Panc1 (cell line): ENCODE measurements at regions not wholly inside any gene's neighbourhood (a gene's known extent, or its start where the extent isn't known, plus 50 kb on each side); places are given as distances from the start of the nearest gene placed in this dataset.
"Not testable (repeated sequence)": the region's sequence is repeated elsewhere in the genome, so short reads cannot be mapped to it uniquely, and the experiment has no call there.

Source experiments
- ATAC-seq: fragments of 200-7000 bp; cut with Tn5 transposase; 2 replicates; pipeline ENCODE4 v1.9.1; 2020; ENCODE audit warnings: mild to moderate bottlenecking, moderate library complexity
- BruUV-seq: library from RNA; stranded (reverse); fragments of 400-500 nt; replicated peaks from 2 replicates; lab custom pipeline; 2021; lab: Mats Ljungman, UMichigan
- CTCF ChIA-PET: fragments of 300-600 bp; sonication (Branson Sonifier 250); formaldehyde crosslinking; loops from one replicate; lab custom pipeline; 2022; ENCODE audit warnings: antibody characterized with exemption; lab: Charles Lee
- POLR2A ChIA-PET: fragments of 300-600 bp; sonication (Branson Sonifier 250); formaldehyde crosslinking; loops from one replicate; lab custom pipeline; 2022; ENCODE audit warnings: antibody characterized with exemption; lab: Charles Lee
- DNase-seq: peaks from one replicate; pipeline ENCODE4 v3.0.0-alpha.2; 2010; ENCODE audit warnings: low read depth, low spot score
- H3K27ac ChIP-seq: 2 replicates; pipeline ENCODE4 v1.5.1; 2011; ENCODE audit warnings: mild to moderate bottlenecking, low read length, inconsistent platforms
- H3K27me3 ChIP-seq: fragments of 200-500 bp; sonication (Bioruptor generic); 2 replicates; pipeline ENCODE4 v1.6.0; 2014; ENCODE audit warnings: low read length, inconsistent platforms; ENCODE audit not compliant: control insufficient read depth, insufficient read depth
- H3K36me3 ChIP-seq: fragments of 200-500 bp; sonication (Bioruptor generic); 2 replicates; pipeline ENCODE4 v1.5.1; 2014; ENCODE audit warnings: inconsistent platforms, mild to moderate bottlenecking, low read length, moderate library complexity; ENCODE audit not compliant: control insufficient read depth, insufficient read depth
- H3K4me1 ChIP-seq: 2 replicates; pipeline ENCODE4 v1.5.1; 2011; ENCODE audit warnings: inconsistent platforms, mild to moderate bottlenecking, low read length, moderate library complexity; ENCODE audit not compliant: control insufficient read depth, insufficient read depth
- H3K4me3 ChIP-seq, 2 experiments: 2 replicates each; pipeline ENCODE4 v1.5.1; 2011 to 2012; ENCODE audit warnings: low read depth in 2 of 2, low read length in 2 of 2, mild to moderate bottlenecking in 2 of 2, inconsistent platforms in 1 of 2, moderate library complexity in 1 of 2
- H3K9me3 ChIP-seq: fragments of 200-500 bp; sonication (Bioruptor generic); 2 replicates; pipeline ENCODE4 v1.5.1; 2014; ENCODE audit warnings: low read depth, mild to moderate bottlenecking, inconsistent platforms, low read length, moderate library complexity; ENCODE audit not compliant: control insufficient read depth, insufficient read depth
- POLR2AphosphoS5 ChIP-seq: IDR thresholded peaks from 2 replicates; pipeline ENCODE4 v1.6.1; 2012; ENCODE audit warnings: mild to moderate bottlenecking, low read depth, low read length, moderate library complexity
- REST ChIP-seq, 2 experiments: IDR thresholded peaks; 2 replicates each; pipeline ENCODE4 v1.6.1; 2011 to 2012; ENCODE audit warnings: low read depth in 2 of 2, control low read depth in 1 of 2, low read length in 1 of 2, mild to moderate bottlenecking in 1 of 2, moderate library complexity in 1 of 2; ENCODE audit not compliant: insufficient read depth in 1 of 2
- SIN3A ChIP-seq: IDR thresholded peaks from 2 replicates; pipeline ENCODE4 v1.6.1; 2012; ENCODE audit warnings: low read depth, mild to moderate bottlenecking, low read length, moderate library complexity, borderline replicate concordance; ENCODE audit not compliant: insufficient read depth
- TCF7L2 ChIP-seq: IDR thresholded peaks from 2 replicates; pipeline ENCODE4 v1.6.1; 2011; ENCODE audit warnings: mild to moderate bottlenecking, low read depth, low read length, inconsistent platforms
- in situ Hi-C: cut with HindIII; loops from 2 replicates; pipeline ENCODE4 v1.10.0; 2016; ENCODE audit warnings: low sequenced_read_pairs, low pct_unique_long_range_greater_than_20kb
- intact Hi-C: fragments of 100-400 bp; cut with micrococcal nuclease; formaldehyde crosslinking; loops from one replicate; pipeline ENCODE4 v1.10.0; 2022; ENCODE audit not compliant: unreplicated experiment
- TF ChIP-seq, protein P1 (sequence below): fragments of 450-650 bp; IDR thresholded peaks from 2 replicates; pipeline ENCODE4 v1.5.1; 2017; ENCODE audit warnings: mild to moderate bottlenecking

GRCh38 chr21:9763306-9763705 lies 758.1 kb upstream of the TPTE start:
- H3K4me3 ChIP-seq, result no peak overlapping the region
- H3K27me3 ChIP-seq, result no peaks in the 10 kb centered on the region; the same call in 1 of the 2 replicates
- no peaks in the 10 kb centered on the region for H3K4me1 ChIP-seq
- H3K36me3 ChIP-seq, result no peaks in the 10 kb centered on the region
- POLR2A ChIA-PET, result no interaction called here
- no TSS peak for BruUV-seq
- CTCF ChIA-PET, result no interaction called here
- TF ChIP-seq REST (IDR thresholded peaks at IDR 0.05; ENCODE audit: insufficient read depth in 1 of 2, low read depth in 2 of 2, low read length in 1 of 2) (no peak), TCF7L2 (no peak), POLR2AphosphoS5 (no peak), SIN3A (no peak)
- TF ChIP-seq, protein P1, sequence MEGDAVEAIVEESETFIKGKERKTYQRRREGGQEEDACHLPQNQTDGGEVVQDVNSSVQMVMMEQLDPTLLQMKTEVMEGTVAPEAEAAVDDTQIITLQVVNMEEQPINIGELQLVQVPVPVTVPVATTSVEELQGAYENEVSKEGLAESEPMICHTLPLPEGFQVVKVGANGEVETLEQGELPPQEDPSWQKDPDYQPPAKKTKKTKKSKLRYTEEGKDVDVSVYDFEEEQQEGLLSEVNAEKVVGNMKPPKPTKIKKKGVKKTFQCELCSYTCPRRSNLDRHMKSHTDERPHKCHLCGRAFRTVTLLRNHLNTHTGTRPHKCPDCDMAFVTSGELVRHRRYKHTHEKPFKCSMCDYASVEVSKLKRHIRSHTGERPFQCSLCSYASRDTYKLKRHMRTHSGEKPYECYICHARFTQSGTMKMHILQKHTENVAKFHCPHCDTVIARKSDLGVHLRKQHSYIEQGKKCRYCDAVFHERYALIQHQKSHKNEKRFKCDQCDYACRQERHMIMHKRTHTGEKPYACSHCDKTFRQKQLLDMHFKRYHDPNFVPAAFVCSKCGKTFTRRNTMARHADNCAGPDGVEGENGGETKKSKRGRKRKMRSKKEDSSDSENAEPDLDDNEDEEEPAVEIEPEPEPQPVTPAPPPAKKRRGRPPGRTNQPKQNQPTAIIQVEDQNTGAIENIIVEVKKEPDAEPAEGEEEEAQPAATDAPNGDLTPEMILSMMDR, result no peak
- ATAC-seq (no peak), DNase-seq (no peak)
- no peaks in the 10 kb centered on the region for H3K9me3 ChIP-seq
- intact Hi-C loops, result no loop called here
- H3K27ac ChIP-seq, result no peak overlapping the region
- in situ Hi-C loops, result no loop called here

DNA sequence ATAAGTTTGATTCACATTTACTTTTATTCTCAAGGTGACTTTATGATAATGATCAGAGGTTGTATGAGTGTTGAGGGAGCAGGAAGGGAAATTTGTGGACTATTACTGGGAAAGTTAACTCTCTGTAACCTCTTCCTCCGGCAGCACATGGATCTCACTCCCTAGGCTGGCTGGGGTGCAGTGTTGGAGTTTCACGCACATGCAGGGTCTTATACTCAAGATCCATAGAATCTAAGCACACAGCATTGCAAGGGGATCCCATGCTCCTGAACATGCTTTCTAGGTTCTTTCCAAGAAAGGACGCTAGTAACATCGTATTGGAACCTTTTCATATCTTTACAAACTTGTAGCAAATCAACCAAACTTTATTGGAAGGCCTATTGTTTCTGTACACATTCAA lies 757.6 kb upstream of the TPTE start:
- H3K4me3 ChIP-seq, result no peak overlapping the region
- ChIA-PET POLR2A (no interaction called here), CTCF (no interaction called here)
- no peaks in the 10 kb centered on the region for H3K4me1 ChIP-seq
- no peaks in the 10 kb centered on the region; the same call in 1 of the 2 replicates for H3K27me3 ChIP-seq
- intact Hi-C loops, result no loop called here
- no TSS peak for BruUV-seq
- DNase-seq (no peak), ATAC-seq (no peak)
- no peaks in the 10 kb centered on the region for H3K36me3 ChIP-seq
- TF ChIP-seq TCF7L2 (no peak), SIN3A (no peak)
- H3K27ac ChIP-seq, result no peak overlapping the region
- no peaks in the 10 kb centered on the region for H3K9me3 ChIP-seq
- in situ Hi-C loops, result no loop called here

DNA sequence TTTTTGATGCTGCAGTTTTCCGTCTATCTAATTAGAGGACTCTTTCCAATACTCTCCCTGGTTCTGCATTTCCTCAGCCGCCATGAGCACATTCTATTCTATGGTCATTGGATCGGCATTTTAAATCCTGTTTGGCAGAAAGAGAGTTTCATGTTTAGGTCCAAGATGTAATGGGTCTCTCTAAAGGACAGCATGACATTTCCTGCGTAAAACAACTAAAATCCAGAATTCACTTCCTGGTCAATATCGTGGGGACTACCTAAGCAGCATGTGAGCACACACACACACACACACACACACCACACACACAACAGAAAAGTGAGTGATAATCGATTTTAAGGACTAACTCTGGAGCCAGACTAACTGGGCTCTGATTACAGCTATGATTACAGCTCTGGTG lies 757.1 kb upstream of the TPTE start:
- H3K4me1 ChIP-seq, H3K4me3 ChIP-seq, ATAC-seq, H3K27ac ChIP-seq, DNase-seq, CTCF ChIA-PET, in situ Hi-C loops, H3K9me3 ChIP-seq, POLR2A ChIA-PET, BruUV-seq, intact Hi-C loops, H3K36me3 ChIP-seq, H3K27me3 ChIP-seq: not testable (repeated sequence)

DNA sequence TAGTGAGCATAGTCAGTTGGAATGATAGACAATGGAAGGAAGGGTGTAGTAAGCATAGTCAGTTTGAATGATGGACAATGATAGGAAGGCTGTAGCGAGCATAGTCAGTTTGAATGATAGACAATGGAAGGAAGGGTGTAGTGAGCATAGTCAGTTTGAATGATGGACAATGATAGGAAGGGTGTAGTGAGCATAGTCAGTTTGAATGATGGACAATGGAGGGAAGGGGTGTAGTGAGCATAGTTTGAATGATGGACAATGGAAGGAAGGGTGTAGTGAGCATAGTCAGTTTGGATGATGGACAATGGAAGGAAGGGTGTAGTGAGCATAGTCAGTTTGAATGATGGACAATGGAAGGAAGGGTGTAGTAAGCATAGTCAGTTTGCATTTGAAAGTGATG lies 755.8 kb upstream of the TPTE start:
- ATAC-seq, H3K27me3 ChIP-seq, intact Hi-C loops, H3K4me1 ChIP-seq, DNase-seq, POLR2A ChIA-PET, CTCF ChIA-PET, in situ Hi-C loops, BruUV-seq, H3K36me3 ChIP-seq, H3K27ac ChIP-seq, H3K4me3 ChIP-seq, H3K9me3 ChIP-seq: not testable (repeated sequence)

DNA sequence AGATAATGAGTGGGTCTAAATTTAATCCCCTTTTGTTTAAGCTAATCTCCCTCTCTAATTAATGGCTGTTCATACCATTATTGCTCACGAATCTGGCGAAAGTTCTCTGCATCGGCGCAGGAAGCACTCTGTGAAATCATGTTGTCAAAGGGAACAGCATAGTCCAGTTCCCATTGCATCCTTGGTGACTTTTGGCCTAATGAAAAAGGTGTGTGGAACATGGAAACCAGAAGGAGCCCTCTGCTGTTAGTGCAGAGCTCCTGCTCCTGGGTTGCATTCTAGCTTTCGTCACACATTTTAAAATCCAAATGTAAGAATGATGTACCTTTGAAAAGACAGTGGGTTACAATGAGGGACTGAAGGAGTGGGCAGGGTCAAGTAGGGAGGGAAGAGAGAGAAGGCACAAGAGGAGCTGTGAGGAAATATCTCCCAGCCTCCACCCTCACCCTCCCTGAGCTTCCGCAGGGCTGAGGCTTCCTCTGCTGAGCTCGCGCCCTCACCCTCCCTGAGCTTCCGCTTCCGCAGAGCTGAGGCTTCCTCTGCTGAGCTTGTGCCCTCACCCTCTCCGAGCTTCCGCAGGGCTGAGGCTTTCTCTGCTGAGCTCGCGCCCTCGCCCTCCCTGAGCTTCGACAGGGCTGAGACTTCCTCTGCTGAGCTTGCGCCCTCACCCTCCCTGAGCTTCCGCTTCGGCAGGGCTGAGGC lies 754.3 kb upstream of the TPTE start:
- BruUV-seq, POLR2A ChIA-PET: not testable (repeated sequence)

More for the DNA sequence above, 754.3 kb upstream of the TPTE start:
- H3K27ac ChIP-seq, H3K4me1 ChIP-seq, in situ Hi-C loops, H3K36me3 ChIP-seq, H3K9me3 ChIP-seq, intact Hi-C loops, DNase-seq, CTCF ChIA-PET, ATAC-seq, H3K27me3 ChIP-seq: not testable (repeated sequence)
- peak overlapping the region in 1 of 2 experiments; percentile 27; a peak in 1 of 4 replicates for H3K4me3 ChIP-seq
